Fibroblast of mammary gland (primary cell): ENCODE measurements at regions not wholly inside any gene's neighbourhood (a gene's known extent, or its start where the extent isn't known, plus 50 kb on each side); places are given as distances from the start of the nearest gene placed in this dataset.

ENCODE experiments used
- DNase-seq: peaks from one replicate; pipeline ENCODE4 v3.0.0-alpha.2; 2010; ENCODE audit warnings: low read depth
- H3K4me3 ChIP-seq: 2 replicates; pipeline ENCODE4 v1.5.1; 2011; ENCODE audit warnings: low read depth, mild to moderate bottlenecking, low read length, moderate library complexity; ENCODE audit not compliant: control insufficient read depth
- CTCF ChIP-seq: conservative IDR thresholded peaks from 2 replicates; pipeline ENCODE4 v1.5.1; 2011; ENCODE audit warnings: low read depth, low read length, inconsistent platforms; ENCODE audit not compliant: control insufficient read depth, insufficient read depth

DNA sequence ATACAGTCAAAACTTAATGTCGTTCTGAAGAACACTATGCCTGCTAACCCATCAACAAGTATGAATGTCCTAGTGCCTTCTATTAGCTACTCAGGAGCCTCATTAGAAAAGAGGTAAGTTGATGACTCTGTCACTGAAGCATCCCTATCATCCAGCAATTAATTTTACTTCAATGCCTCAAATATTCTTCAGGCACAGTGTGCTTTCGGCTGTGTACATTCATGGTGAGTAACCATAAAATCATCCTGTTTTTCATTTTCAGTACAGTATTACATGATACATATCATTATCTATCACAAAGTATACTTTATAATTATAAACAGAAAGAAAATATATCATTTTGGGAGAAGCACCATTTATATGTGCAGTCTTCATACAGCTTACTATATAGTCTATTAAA lies 495.5 kb upstream of the ZWINT start:
- no peak overlapping the region for H3K4me3 ChIP-seq
- no peak for DNase-seq
- TF ChIP-seq CTCF: no peak

- H3K4me3 ChIP-seq: no peak overlapping the region
- no peak for DNase-seq
- TF ChIP-seq CTCF: no peak
Observed at GRCh38 chr10:56844978-56845529, 484.0 kb upstream of the ZWINT start.

- no peak for TF ChIP-seq CTCF
- H3K4me3 ChIP-seq: no peak overlapping the region
- no peak for DNase-seq
Observed at GRCh38 chr10:56836659-56837058, 475.6 kb upstream of the ZWINT start.

- no peak for TF ChIP-seq CTCF
- no peak for DNase-seq
- H3K4me3 ChIP-seq: no peak overlapping the region
Observed at GRCh38 chr10:56831681-56832080, 470.6 kb upstream of the ZWINT start.

- TF ChIP-seq CTCF: peak; percentile 12
- DNase-seq: no peak
Observed at GRCh38 chr10:56823849-56824248, 462.8 kb upstream of the ZWINT start.

DNA sequence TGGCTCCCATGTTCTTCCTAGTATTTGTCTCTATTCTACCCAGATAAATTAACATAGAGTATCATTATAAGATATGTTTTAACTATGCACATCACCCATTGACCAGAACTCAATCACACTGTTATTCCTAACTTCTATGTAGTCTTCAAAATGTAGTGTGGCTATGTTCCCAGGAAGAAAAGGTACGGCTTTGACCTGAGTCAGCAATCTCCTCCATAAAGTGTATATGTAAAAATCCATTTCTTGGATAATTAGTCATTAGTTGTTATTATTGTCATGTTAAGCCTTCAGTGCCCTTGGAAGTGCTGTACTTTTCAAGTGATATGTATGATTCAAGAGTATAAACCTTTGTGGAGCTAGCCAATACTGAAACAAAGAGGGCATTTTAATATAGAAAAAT lies 444.0 kb upstream of the ZWINT start:
- H3K4me3 ChIP-seq: no peak overlapping the region
- TF ChIP-seq CTCF: no peak
- no peak for DNase-seq

More at GRCh38 chr10:56823849-56824248, 462.8 kb upstream of the ZWINT start:
- no peak overlapping the region for H3K4me3 ChIP-seq

DNA sequence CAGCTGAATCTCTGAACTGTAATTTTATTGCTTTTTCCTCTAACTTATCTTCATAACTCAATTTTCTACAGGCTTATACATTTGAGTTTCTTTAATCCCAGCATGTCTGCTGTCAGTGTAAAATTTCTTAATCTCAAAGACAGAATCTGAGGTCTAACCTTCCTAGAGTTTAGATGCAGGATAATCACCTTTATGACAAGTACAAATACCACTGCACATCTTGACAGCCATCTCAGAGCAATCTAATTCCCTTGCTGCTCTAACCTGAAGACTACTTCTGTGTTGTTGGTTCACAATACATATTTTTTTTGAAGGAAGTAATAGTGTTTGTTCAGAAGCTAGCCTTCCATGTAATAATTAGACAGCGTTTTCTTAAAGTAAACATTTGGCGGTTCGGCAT lies 424.2 kb upstream of the ZWINT start:
- DNase-seq: no peak
- H3K4me3 ChIP-seq: no peak overlapping the region
- no peak for TF ChIP-seq CTCF
